ENCODE measurements at regions not wholly inside any gene's neighbourhood (a gene's known extent, or its start where the extent isn't known, plus 50 kb on each side); places are given as distances from the start of the nearest gene placed in this dataset.

- no peak overlapping the region for H3K9ac ChIP-seq (ENCODE audit: low read depth in 1 of 2, low read length in 2 of 2)
- H3K4me3 ChIP-seq (ENCODE audit: low read depth in 1 of 3, low read length in 3 of 3): no peak overlapping the region
- 59% methylated on average over 3 of the region's 3 CpGs for WGBS
- H3K4me1 ChIP-seq (ENCODE audit: control insufficient read depth in 4 of 4, insufficient read depth in 4 of 4, low read length in 3 of 4): peaks cover 3 to 31% (median 20%) of the 10 kb centered on the region in 4 donors
- TF ChIP-seq GABPA (IDR thresholded peaks at IDR 0.05 in 1 of 2, conservative IDR thresholded peaks at IDR 0.05 in 1 of 2) (no peak), SP1 (IDR thresholded peaks at IDR 0.05) (no peak), REST (IDR thresholded peaks at IDR 0.05) (no peak), CTCF (IDR thresholded peaks at IDR 0.05; ENCODE audit: low read depth, low read length, missing input control) (no peak), EGR1 (IDR thresholded peaks at IDR 0.05; ENCODE audit: low read depth in 2 of 2) (no peak), YY1 (IDR thresholded peaks at IDR 0.05) (no peak), HNF4A (conservative IDR thresholded peaks at IDR 0.05) (no peak), JUND (IDR thresholded peaks at IDR 0.05) (no peak), MAX (IDR thresholded peaks at IDR 0.05) (no peak), HNF4G (IDR thresholded peaks at IDR 0.05) (no peak), ZBTB33 (IDR thresholded peaks at IDR 0.05) (no peak), ATF3 (IDR thresholded peaks at IDR 0.05) (no peak), FOXA1 (IDR thresholded peaks at IDR 0.05) (no peak), RAD21 (IDR thresholded peaks at IDR 0.05) (no peak)
- no peaks in the 10 kb centered on the region for H3K27me3 ChIP-seq (ENCODE audit: control insufficient read depth in 4 of 4, insufficient read depth in 4 of 4, low read length in 3 of 4)
- H3K27ac ChIP-seq (ENCODE audit: low read depth in 1 of 2, low read length in 2 of 2): peak overlapping the region in 1 of 2 donors; percentile 7
- no peak for DNase-seq (ENCODE audit: low spot score)
- peaks cover 0 to 20% (median 17%) of the 10 kb centered on the region in 4 donors for H3K36me3 ChIP-seq (ENCODE audit: control insufficient read depth in 4 of 4, insufficient read depth in 3 of 4, low read depth in 1 of 4, low read length in 3 of 4)
- H3K9me3 ChIP-seq (ENCODE audit: control insufficient read depth in 4 of 4, low read length in 3 of 4): peaks cover 0 to 4% (median 0%) of the 10 kb centered on the region in 4 donors
Measured at GRCh38 chr6:106773522-106773921, 144.1 kb downstream of the QRSL1 start.
